NCI-H510A treated with DMSO at 0.1 percent for 48 hours (cell line): ENCODE measurements at regions not wholly inside any gene's neighbourhood (a gene's known extent, or its start where the extent isn't known, plus 50 kb on each side); places are given as distances from the start of the nearest gene placed in this dataset.

ENCODE experiments used
- DNase-seq: peaks from one replicate; lab custom pipeline; 2025; lab: John Stamatoyannopoulos, UW

DNA sequence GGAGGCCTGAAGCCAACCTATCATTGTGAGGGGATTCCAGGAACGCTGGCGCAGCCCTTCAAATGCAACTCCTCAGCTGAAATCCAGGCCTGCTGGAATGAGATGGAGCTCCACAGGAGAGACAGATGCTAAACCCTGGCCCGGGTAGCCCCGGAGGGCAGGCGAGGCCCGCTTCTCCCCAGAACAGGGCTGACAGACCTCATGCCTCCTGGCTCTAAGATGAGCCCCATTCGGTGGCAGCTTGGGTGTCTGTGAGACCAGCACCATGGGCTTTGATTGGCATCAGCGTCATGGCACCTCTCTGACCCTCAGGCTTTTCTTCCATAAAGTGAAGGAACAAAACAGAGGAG lies 382.2 kb downstream of the BCL11B start:
- no peak for DNase-seq

DNA sequence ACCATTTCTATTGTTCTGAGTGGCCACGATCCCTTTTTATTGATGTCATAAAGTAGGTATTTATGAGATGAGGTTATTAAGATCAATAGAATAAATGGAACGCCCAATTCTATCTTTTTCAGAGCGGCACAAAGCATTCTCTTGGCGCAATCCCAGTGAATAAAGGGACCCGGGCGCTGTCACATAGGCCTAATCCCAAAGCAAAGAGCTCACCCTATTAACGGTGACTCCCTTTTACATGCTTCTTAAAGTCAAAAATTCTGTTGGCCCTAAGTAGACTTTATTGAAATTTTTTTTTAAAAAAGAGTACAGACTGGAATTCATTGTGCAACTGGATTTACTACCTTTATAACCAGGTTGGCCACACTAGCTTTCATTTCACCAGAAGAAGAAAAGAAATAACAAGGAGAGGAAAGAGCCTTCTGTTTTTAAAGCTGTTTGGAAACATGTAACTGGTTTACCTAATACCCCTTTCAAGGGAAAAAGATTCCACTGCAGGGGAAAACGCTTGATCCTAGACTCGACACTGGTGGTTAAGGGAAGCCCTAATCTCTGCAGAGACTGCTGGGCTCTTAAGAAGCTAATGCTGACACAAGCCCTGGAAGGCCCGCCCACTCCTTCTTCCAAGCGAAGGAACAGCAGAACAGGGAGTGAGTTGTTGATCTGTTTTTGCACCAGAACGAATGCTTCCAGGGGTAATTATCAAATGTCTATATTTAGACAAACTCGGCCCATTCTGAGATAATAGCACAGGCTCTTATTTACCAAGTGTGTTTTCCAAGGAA lies 381.2 kb downstream of the BCL11B start:
- DNase-seq, result no peak

DNA sequence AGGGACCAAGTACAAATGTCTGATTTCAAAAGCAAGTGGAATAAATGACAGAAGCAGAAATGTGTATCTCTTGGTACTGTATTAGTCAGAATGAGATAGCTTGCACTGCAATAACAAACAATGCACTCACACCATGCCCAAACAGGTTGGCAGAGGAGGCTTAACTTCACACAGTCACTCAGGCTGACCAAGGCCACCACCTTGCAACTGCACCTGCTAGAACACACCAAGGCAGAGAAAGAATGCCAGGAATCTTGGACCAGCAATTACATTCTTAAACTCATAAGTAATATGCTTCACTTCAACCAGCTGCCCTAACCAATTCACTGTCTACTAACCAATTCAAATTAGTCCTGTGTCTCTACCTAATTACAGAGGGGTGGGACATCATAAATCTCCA lies 378.3 kb downstream of the BCL11B start:
- DNase-seq, result no peak

DNA sequence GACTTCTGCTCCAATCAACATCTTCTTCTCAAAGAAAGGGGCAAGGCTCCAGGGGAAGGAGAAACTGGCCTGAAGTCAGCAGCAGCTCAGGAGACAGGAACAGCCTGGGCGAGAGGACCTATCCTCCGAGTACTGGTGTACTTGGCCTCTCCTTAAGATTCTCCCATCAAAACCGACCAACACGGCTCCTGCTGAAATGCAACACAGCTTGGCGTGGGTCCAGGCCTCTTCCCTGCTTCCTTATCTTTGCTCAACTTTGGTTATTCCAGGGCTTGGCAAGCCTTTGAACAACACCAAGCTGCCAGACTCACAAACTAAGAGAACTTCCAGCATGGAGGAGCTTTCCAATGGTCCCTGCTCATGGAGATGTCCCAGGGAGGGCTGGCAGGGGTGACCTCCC lies 377.4 kb downstream of the BCL11B start:
- DNase-seq, result no peak

DNA sequence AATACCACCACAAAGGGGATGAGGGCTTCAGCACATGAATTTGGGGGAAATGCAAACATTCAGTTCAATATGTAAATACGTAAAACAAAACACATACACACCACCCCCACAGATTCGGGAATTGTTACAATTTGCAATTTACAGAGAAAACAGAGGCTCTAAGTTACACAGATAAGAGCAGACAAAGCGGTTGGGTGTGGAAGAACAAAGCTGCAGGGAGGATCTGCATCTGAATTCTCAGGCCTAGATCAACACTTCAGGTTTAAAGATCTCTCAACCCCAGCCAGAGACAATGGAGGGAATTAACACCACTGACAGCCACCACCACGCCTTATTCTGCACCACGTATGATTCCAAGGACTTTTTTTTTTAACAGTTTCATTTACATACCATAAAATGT lies 375.5 kb downstream of the BCL11B start:
- no peak for DNase-seq

DNA sequence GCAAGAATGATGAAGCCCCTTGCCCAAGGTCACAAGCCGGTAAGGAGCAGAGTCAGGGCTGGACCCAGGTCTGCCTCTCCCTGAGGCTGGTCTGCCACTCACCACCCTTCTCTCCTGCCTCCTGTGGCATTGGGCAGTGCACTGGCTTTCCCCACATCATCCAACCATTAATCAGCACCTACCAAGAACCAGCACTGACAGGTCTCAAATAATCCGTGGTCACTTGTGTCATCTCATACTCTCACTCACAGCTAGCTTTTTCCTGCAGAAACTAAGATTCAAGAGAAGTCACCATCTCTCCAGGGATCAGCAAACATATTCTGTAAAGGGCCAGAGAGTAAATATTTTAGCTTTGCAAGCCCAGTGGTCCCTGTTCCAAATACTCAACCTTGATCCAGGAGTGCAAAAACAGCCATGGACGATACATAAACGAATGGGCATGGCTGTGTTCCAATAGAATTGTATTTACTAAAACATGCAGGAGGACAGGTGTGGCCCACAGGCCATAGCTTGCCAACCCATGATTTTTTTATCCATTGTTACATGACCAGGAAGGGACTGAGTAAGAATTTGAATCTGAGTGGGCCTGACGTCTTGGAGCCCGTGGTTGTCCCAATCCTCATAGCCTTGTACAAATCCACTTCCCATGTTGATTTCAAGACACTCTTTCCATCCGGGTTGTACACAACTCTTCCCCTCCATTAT lies 374.2 kb downstream of the BCL11B start:
- DNase-seq, result no peak

DNA sequence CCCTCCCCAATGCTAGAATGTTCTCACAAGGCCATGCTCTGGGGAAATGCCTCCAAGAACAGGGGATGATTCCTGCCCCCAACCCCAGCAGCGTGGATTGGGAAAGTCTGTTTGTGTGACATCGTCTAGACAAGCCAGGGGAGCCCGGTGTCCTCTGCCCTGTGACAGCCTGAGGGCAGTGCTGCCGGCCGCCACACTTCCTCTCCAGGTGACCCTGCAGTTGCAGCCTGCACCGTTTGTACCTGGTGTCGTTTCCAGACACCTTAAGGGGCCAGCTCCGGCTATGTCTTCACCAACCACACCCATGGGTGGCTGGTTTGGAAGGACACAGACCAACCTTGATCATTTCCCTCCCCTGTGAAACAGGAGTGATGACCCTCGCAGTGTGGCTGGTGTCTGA lies 372.6 kb downstream of the BCL11B start:
- no peak for DNase-seq

DNA sequence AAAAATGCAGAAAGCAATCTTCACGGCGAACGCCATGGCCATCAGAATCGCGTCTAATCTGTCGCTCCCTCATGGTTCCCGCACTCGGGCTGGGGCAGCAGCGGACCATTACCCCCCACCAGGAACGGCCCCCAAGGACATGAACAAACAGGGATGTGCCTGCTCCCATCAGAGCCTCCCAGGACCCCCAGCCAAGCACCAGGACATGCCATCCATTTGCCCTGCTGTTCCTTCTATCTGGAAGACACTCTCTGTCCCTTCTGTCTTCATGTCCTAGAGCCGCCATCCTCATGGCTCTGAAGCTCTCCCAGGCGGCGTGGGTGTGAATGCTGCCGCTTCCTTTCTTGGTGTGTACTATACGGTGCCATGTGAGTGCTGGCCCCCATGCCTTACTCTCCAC lies 371.8 kb downstream of the BCL11B start:
- no peak for DNase-seq

DNA sequence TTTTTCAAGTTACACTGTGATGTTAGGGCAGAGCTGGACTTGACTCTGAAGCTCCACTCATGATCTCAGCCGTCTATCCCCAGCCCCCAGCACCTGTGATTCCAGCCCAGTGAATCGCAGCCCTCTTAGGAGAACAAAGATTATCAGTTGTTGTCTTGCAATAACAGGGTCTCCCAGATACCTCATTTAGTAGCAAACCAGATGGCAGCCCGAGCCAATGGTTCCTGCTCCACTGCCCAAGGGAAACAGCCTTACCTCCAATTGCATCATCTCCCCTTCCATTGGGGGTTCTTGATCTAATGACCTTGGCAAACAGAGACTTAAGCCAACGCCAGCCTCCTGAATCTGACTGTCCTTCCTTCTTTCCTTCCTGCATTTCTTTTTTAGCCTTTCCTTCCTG lies 371.2 kb downstream of the BCL11B start:
- DNase-seq, result no peak

DNA sequence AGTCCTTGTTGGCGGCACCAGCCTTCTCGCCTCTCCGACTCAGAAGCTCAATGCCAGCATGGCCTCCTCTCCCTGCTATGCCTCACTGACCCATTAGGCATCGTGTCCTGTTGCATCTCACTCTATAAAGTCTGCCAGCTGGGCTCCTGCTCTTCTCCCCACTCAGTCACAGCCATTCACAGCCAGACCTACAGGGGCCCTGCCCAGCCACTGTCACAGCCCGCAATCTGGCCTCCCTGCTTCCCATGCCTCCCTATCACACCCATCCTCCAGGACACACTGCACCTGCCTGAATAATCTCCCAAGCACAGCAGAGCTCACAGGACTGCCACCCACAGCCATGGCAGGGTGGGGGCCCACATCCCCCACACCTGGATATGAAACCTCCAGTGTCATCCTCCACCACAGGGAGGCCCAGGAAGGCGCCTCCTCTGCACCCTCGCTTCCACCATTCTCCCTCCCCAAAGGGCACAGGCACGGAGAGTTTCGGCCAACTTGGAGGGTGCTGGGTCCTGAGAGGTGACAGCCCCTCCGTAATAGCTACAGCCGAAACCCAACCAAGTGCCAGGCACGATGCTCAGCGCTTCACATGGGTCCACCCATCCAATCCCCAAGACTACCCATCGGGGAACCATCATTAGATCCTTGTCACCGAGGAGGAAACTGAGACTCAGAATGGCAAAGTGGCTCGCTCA lies 370.3 kb downstream of the BCL11B start:
- DNase-seq, result no peak

DNA sequence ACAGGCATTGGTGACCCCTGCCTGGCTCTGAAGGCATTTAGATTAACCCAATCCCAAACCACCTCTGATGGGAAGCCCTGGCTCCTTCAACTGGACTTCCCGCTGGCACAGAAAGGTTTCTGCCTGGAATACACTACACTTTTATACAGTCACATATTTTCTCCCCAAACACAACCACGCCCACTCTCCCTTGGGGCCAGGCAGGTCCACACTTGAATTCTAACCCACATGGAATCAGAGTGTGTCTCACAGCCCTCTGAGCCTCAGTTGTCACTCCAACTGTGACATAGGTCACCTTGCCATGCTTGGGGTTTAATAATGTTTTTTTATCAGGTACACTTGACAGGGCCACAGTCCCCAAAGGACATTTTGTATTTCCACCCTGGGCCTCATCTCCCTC lies 368.6 kb downstream of the BCL11B start:
- DNase-seq, result no peak

DNA sequence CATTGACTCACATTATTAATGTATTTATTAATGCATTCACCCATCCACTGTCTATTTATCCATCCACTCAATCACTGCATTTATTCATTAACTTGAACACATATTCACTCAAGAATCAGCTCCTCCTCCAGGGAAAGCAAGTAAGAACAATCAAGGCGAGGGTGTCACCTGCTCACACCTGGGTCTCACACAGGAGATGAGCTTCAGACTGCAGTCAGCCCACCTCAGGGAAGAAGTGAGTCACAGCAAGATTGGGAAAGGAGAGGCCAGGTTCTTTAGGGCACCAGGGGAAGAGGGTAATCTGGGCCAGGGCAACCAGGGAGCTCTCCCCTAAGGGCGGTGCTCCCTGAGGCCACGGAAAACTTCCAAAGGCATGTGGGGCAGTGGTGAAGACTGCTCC lies 367.3 kb downstream of the BCL11B start:
- no peak for DNase-seq

DNA sequence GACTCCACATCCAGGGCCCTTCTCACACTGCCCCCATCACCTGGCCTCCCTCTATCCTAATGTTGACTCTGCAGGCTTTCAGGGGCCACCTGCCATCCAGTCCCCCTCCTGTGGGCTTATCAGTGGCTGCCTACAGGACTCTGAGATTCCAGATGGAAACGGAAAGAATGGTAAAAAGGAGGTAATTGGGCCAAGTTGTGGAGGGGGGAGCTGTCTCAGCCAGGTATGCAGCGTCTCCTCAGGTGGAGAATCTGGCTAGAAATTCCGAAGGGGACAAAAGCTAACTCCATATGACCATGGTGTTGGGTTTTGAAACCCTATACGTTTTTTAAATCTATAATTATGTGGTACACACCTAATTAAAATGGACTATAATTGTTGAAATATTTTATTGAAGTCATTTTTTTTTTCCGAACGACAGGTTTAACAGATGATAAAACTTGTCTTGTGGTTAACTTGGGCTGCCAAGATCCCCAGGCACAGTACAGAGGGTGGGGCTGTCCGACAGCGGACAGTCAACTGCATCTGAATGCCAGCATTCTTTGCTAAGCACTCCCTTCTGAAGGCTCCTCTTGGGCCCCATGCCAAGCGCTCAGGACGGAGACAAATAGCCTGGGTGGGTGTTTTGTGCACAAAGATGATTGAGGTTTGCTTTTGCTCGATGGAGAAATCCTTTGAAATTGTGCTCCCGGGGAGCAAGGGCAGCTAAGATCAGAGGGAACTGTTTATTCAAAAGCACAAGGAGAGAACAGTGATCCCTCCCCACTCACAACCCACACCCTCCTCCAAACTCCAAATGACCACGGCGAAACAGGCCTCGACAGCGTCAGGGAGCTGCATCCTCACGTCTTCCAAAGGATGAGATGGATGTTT lies 365.6 kb downstream of the BCL11B start:
- no peak for DNase-seq

DNA sequence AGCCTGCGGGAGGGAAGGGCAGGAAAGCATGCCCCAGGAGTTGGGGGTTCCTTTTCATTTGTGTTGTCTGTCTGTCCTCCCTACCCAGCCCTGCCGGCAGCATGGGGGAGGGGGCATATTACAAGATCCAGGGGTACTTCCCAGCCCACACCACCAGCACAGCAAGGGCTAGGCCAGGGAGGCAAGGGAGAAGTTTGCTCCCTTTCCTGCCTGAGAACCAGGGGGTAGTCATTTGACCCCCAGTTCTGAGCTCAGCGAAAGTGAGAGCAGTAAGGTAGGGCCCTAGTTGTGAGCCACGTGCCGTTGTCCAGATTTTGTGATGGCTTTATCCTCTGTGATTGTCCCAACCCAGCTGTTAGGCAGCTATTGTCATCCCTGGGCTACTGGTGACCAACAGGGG lies 364.7 kb downstream of the BCL11B start:
- DNase-seq, result no peak

DNA sequence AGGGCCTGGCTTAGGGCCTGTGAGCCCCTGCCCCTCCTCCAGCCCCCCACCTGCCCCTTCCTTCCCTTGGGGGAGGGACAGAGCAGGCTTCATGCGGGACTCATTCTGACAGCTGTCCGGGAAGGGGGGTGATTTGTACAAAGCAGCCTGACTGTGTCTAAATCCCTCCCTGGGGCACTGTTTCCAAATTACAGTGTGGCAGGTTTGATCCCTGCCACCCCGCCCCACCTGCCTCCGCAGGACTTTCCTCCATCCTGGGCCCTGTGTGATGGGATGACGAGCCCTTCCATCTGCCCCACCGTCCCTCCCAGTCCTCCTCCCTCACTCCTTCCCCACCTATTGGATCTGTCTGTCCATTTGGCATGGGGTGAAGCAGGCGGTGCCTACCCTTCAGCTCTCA lies 363.9 kb downstream of the BCL11B start:
- no peak for DNase-seq

DNA sequence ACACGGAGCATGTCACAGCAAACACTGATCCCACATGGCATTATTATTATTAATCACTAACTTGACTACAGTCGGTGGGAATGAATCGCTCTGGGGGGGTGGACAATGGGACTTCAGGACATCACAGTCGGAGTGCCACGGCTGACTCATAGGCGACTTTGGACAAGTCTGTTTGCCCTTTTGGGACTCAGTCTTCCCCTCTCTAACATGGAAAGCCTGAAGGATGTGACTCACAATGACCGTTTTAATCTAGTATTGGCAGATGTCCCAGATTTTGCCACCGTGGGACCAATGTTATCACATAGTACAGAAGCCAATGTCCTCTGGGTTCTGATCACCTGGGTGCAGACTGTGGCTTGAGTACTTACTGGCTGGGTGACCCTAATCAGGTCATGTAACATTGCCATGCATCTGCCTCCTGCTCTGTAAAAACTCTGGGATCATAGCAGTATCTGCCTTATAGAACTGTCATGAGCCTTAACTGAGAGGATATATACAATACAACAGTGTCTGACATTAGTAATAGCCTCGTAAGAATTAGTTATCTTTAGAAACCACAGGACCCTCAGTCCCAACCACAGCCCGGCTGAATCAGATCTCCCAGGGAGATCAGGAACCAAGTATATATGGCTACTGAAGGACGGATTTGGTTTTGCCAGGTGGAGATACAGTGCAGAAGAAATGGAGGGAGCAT lies 362.6 kb downstream of the BCL11B start:
- no peak for DNase-seq

DNA sequence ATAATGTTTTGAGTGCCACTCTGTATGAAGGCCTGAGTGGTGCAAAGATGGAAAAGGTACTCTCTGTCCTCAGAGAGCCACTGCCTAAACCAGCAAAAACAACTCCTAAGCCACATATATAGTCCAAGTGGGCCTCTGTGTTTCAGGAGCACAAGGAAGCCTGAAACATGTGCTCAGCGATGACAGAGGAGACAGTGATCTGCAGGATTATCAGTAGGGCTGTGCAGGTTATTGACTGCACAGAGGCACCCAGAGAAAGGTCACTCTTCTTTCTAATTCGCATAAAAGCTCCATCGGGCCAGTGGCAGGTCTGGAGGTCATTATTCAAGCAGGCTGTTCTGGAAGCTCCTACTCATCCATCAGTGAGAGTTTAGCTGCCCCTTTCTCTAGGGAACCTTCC lies 361.9 kb downstream of the BCL11B start:
- no peak for DNase-seq

DNA sequence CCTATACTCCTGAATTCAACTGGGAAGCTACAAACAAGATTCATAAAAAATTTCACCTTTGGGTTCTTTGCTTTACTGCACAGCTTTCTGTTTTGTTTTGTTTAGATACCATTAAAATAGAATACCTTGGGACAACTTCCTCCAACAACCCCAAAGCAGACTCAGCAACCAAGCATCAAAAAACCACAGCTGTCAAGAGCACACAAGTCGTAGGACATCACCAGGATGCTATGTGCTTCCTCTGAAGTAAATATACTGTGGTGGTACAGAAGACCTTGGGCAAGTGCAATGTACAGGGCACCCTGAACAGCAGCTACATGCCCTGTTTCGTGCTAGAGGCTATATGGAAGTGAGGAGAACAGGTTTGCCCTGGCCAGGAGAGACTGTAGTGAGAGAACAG lies 359.3 kb downstream of the BCL11B start:
- no peak for DNase-seq

DNA sequence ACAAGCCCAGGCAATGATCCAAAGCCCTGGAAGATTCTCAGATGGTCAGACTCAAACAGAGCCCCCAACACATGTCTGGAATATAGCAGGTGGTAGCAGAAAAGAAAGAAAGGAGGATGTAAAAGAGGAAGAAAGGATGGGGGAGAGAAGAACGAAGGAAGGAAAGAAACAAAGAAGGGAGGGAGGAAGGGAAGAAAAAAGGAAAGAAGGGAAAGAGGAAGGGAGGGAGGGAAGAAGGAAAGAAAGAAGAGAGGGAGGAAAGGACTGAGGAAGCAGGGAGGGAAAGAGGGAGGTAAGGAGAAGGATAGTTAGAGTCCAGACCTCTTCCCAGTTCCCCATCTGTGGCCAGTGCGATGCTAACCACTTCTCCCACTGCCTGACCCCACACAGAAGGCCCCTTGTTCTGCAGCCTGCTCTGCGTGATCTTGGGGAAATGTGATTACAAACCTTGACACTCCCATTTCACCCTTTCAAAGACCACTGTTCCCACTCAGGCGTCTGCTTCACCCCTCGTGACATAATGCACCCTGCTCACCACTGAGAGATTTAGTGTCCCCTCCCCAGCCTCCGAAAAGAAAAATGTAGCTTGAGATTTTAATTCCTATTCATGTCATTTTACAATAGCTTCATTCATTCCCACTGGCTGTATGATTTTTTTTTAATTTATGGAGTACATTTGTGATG lies 357.9 kb downstream of the BCL11B start:
- DNase-seq, result no peak

DNA sequence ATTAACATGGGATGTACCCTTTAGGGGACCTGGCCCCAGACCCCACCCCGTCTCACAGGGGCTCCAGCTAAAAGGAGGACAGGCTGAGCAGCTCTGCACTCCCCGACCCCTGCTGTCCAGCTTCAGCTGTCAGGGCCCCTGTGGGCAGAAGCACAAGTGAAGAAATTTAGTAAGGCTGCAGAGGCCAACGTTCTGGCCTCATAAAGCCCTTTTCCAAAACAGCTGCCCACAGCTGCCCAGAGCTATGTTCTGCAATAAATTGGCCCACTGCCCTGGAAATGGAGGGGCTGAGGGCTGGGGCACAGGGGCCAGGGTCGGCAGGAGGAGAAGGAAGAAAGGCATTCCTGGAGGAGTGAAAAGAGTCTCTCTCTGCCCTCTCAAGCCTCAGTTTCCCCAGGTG lies 357.1 kb downstream of the BCL11B start:
- no peak for DNase-seq

DNA sequence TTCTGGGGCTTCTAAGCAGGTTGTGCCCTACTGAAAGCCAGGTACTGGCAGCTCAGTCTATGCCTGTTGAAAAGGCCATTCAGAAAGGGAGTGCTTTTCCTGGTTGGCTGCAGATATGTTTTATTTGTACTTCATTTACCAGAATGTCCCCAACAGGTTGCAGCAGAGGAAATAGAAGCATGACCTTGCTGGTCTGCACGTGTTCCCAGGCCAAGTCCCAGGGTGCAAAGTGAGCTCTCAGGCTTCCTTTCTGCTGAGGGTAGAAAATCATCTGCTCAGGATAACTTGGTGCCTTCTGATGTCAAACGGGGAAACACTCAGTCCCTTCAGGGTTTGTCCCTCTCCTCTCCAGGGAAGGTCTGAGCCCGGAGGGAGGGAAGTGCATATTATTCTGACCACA lies 356.4 kb downstream of the BCL11B start:
- DNase-seq, result no peak
